GM23338 (cell line): ENCODE measurements at regions not wholly inside any gene's neighbourhood (a gene's known extent, or its start where the extent isn't known, plus 50 kb on each side); places are given as distances from the start of the nearest gene placed in this dataset.
A peak's percentile ranks its signal among the peaks of the same experiment; 100 is the strongest.

Source experiments
- ATAC-seq: fragments of 200-7000 bp; cut with Tn5 transposase; 3 replicates; pipeline ENCODE4 v1.9.1; 2020
- DNase-seq: peaks from one replicate; pipeline ENCODE4 v3.0.0-alpha.2; 2015; ENCODE audit warnings: low spot score
- H2AFZ ChIP-seq: fragments of 200-600 bp; sonication (generic); 2 replicates; pipeline ENCODE4 v1.8.0; 2016; ENCODE audit warnings: antibody characterized with exemption, mild to moderate bottlenecking, moderate library complexity
- H3F3A ChIP-seq: fragments of 200-600 bp; sonication (generic); replicated peaks from 2 replicates; pipeline ENCODE4 v1.8.0; 2017; ENCODE audit warnings: antibody characterized with exemption, mixed run types, low read depth
- H3K27ac ChIP-seq: fragments of 200-600 bp; sonication (generic); 2 replicates; pipeline ENCODE4 v1.6.1; 2016; ENCODE audit warnings: low read depth
- H3K27me3 ChIP-seq: fragments of 200-600 bp; sonication (generic); 2 replicates; pipeline ENCODE4 v1.8.0; 2016; ENCODE audit warnings: mild to moderate bottlenecking, mixed run types, moderate library complexity; ENCODE audit not compliant: insufficient read depth
- H3K36me3 ChIP-seq: fragments of 200-600 bp; sonication (generic); 2 replicates; pipeline ENCODE4 v1.8.0; 2016; ENCODE audit warnings: mild to moderate bottlenecking; ENCODE audit not compliant: insufficient read depth
- H3K4me1 ChIP-seq: fragments of 200-600 bp; sonication (generic); 2 replicates; pipeline ENCODE4 v1.8.0; 2016; ENCODE audit warnings: mild to moderate bottlenecking, moderate library complexity; ENCODE audit not compliant: insufficient read depth
- H3K4me2 ChIP-seq: fragments of 200-600 bp; sonication (generic); 2 replicates; pipeline ENCODE4 v1.7.1; 2017; ENCODE audit warnings: mixed run types
- H3K4me3 ChIP-seq: fragments of 200-600 bp; sonication (generic); 2 replicates; pipeline ENCODE4 v1.6.1; 2016; ENCODE audit warnings: mixed run types
- H3K79me2 ChIP-seq: fragments of 200-600 bp; sonication (generic); replicated peaks from 2 replicates; pipeline ENCODE4 v1.8.0; 2017; ENCODE audit warnings: mild to moderate bottlenecking; ENCODE audit not compliant: insufficient read depth
- H3K9me2 ChIP-seq: fragments of 200-600 bp; sonication (generic); 2 replicates; pipeline ENCODE4 v1.8.0; 2017; ENCODE audit not compliant: insufficient read depth
- H4K20me1 ChIP-seq: fragments of 200-600 bp; sonication (generic); replicated peaks from 2 replicates; pipeline ENCODE4 v1.8.0; 2017; ENCODE audit warnings: mild to moderate bottlenecking; ENCODE audit not compliant: insufficient read depth
- H3K27ac Mint-ChIP-seq: 2 replicates; pipeline ENCODE4 v1.8.0; 2020; ENCODE audit warnings: inconsistent platforms, mild to moderate bottlenecking, moderate library complexity, mixed read lengths
- H3K27me3 Mint-ChIP-seq: 3 replicates; pipeline ENCODE4 v1.8.0; 2022; ENCODE audit warnings: low read depth, mild to moderate bottlenecking, moderate library complexity, mixed read lengths, inconsistent platforms; ENCODE audit not compliant: insufficient read depth, poor library complexity
- H3K36me3 Mint-ChIP-seq: 3 replicates; pipeline ENCODE4 v1.8.0; 2021; ENCODE audit warnings: low read depth, mild to moderate bottlenecking, inconsistent platforms, moderate library complexity, mixed read lengths
- H3K4me1 Mint-ChIP-seq: 3 replicates; pipeline ENCODE4 v1.8.0; 2020; ENCODE audit warnings: mild to moderate bottlenecking, inconsistent platforms, mixed read lengths
- H3K4me3 Mint-ChIP-seq: 3 replicates; pipeline ENCODE4 v1.8.0; 2021; ENCODE audit warnings: moderate library complexity, mild to moderate bottlenecking, inconsistent platforms, mixed read lengths
- H3K9me3 Mint-ChIP-seq: 3 replicates; pipeline ENCODE4 v1.8.0; 2020; ENCODE audit warnings: moderate library complexity, mild to moderate bottlenecking, inconsistent platforms, mixed read lengths
- CREB1 ChIP-seq: fragments of 250-450 bp; sonication (Bioruptor Pico); IDR thresholded peaks from 2 replicates; pipeline ENCODE4 v1.5.0; 2020; ENCODE audit warnings: low read depth, mild to moderate bottlenecking, moderate library complexity
- CTCF ChIP-seq, 2 experiments: fragments of 200-600 bp in 1 of 2; sonication (generic) in 1 of 2; conservative IDR thresholded peaks; 2 replicates each; pipeline versions ENCODE4 v1.5.1 to v1.6.1; 2016 to 2017; ENCODE audit warnings: antibody characterized with exemption in 2 of 2, low read depth in 2 of 2, mild to moderate bottlenecking in 2 of 2, moderate library complexity in 1 of 2
- ETS1 ChIP-seq: IDR thresholded peaks from 2 replicates; pipeline ENCODE4 v1.6.1; 2016; ENCODE audit warnings: antibody characterized with exemption
- EZH2phosphoT487 ChIP-seq: fragments of 200-600 bp; sonication (generic); IDR thresholded peaks from one replicate; pipeline ENCODE4 v1.8.1; 2018; ENCODE audit warnings: antibody characterized with exemption; ENCODE audit not compliant: unreplicated experiment
- JUNB ChIP-seq: IDR thresholded peaks from one replicate; pipeline ENCODE4 v1.6.1; 2016; ENCODE audit warnings: antibody characterized with exemption; ENCODE audit not compliant: unreplicated experiment
- NANOG ChIP-seq: IDR thresholded peaks from 2 replicates; pipeline ENCODE4 v1.6.1; 2016; ENCODE audit warnings: antibody characterized with exemption, borderline replicate concordance
- POLR2AphosphoS5 ChIP-seq: IDR thresholded peaks from 2 replicates; pipeline ENCODE4 v1.6.1; 2016; ENCODE audit warnings: antibody characterized with exemption, low read depth
- ZNF114 ChIP-seq: fragments of 250-450 bp; sonication (Bioruptor Pico); IDR thresholded peaks from 2 replicates; pipeline ENCODE4 v1.5.0; 2020; ENCODE audit warnings: mild to moderate bottlenecking, moderate library complexity
- ZNF462 ChIP-seq: fragments of 250-450 bp; sonication (Bioruptor Pico); IDR thresholded peaks from 2 replicates; pipeline ENCODE4 v1.5.0; 2020; ENCODE audit warnings: mild to moderate bottlenecking, moderate library complexity

- Mint-ChIP-seq H3K36me3 (no peaks in the 10 kb centered on the region), H3K4me1 (no peaks in the 10 kb centered on the region), H3K9me3 (no peaks in the 10 kb centered on the region), H3K4me3 (no peak overlapping the region), H3K27ac (no peak overlapping the region), H3K27me3 (no peaks in the 10 kb centered on the region)
- ATAC-seq (no peak), DNase-seq (no peak)
- no peaks in the 10 kb centered on the region for H4K20me1 ChIP-seq
- H3F3A ChIP-seq: no peaks in the 10 kb centered on the region
- no peak overlapping the region for H3K4me3 ChIP-seq
- TF ChIP-seq ETS1: no peak
- 0 out of 4 replicates have a peak, but pooled peaks of 1 of the 2 experiments have one; percentile 10 for TF ChIP-seq CTCF (conservative IDR thresholded peaks at IDR 0.05; ENCODE audit: low read depth in 2 of 2)
- H3K4me2 ChIP-seq: no peak overlapping the region
- H2AFZ ChIP-seq: no peak overlapping the region
- no peaks in the 10 kb centered on the region for H3K79me2 ChIP-seq
- H3K36me3 ChIP-seq: no peaks in the 10 kb centered on the region
- H3K27ac ChIP-seq: no peak overlapping the region
- H3K4me1 ChIP-seq: no peaks in the 10 kb centered on the region
- no peaks in the 10 kb centered on the region for H3K9me2 ChIP-seq
- H3K27me3 ChIP-seq: no peaks in the 10 kb centered on the region
These were observed 263.5 kb downstream of the TMA16 start for GRCh38 chr4:163758032-163758431.

- no peaks in the 10 kb centered on the region for H3K4me1 ChIP-seq
- Mint-ChIP-seq H3K36me3 (no peaks in the 10 kb centered on the region), H3K4me1 (no peaks in the 10 kb centered on the region), H3K9me3 (no peaks in the 10 kb centered on the region), H3K27me3 (no peaks in the 10 kb centered on the region), H3K27ac (no peak overlapping the region), H3K4me3 (no peak overlapping the region)
- H3K4me3 ChIP-seq: no peak overlapping the region
- no peaks in the 10 kb centered on the region for H3K79me2 ChIP-seq
- no peak overlapping the region for H3K4me2 ChIP-seq
- no peak for ATAC-seq
- DNase-seq: no peak
- no peaks in the 10 kb centered on the region for H3K27me3 ChIP-seq
- no peak for TF ChIP-seq POLR2AphosphoS5
- no peak for TF ChIP-seq NANOG
- TF ChIP-seq EZH2phosphoT487: no peak
- no peaks in the 10 kb centered on the region for H3K36me3 ChIP-seq
- no peak overlapping the region for H3K27ac ChIP-seq
- H3K9me2 ChIP-seq: no peaks in the 10 kb centered on the region
- no peak overlapping the region for H2AFZ ChIP-seq
- H4K20me1 ChIP-seq: no peaks in the 10 kb centered on the region
- no peaks in the 10 kb centered on the region for H3F3A ChIP-seq
These were observed 268.3 kb downstream of the TMA16 start for GRCh38 chr4:163762741-163763140.

GRCh38 chr4:163764569-163764968 is 270.1 kb downstream of the TMA16 start:
- TF ChIP-seq POLR2AphosphoS5: no peak
- no peak for TF ChIP-seq ZNF114 (CRISPR knock-in tag)
- TF ChIP-seq JUNB: no peak
- TF ChIP-seq ZNF462 (CRISPR knock-in tag): no peak
- TF ChIP-seq CREB1 (CRISPR knock-in tag): no peak
- Mint-ChIP-seq H3K9me3 (no peaks in the 10 kb centered on the region), H3K27ac (no peak overlapping the region), H3K27me3 (no peaks in the 10 kb centered on the region), H3K4me1 (no peaks in the 10 kb centered on the region), H3K4me3 (no peak overlapping the region), H3K36me3 (no peaks in the 10 kb centered on the region)
- Histone ChIP-seq H3K4me2 (no peak overlapping the region), H3K36me3 (no peaks in the 10 kb centered on the region), H3K27ac (no peak overlapping the region), H3K79me2 (no peaks in the 10 kb centered on the region), H3F3A (no peaks in the 10 kb centered on the region), H3K27me3 (no peaks in the 10 kb centered on the region), H3K4me1 (no peaks in the 10 kb centered on the region), H3K4me3 (no peak overlapping the region), H4K20me1 (no peaks in the 10 kb centered on the region), H2AFZ (no peak overlapping the region), H3K9me2 (no peaks in the 10 kb centered on the region)
- DNase-seq (no peak), ATAC-seq (no peak)
